Chondrocyte (in vitro differentiated cells): ENCODE measurements at regions not wholly inside any gene's neighbourhood (a gene's known extent, or its start where the extent isn't known, plus 50 kb on each side); places are given as distances from the start of the nearest gene placed in this dataset.
A peak's percentile ranks its signal among the peaks of the same experiment; 100 is the strongest.

Experiments
- DNase-seq: peaks from one replicate; pipeline ENCODE4 v3.0.0; 2021; ENCODE audit warnings: mixed read lengths, low spot score
- H3K27ac Mint-ChIP-seq: one replicate; pipeline ENCODE4 v1.8.0; 2021; ENCODE audit warnings: mild to moderate bottlenecking, moderate library complexity, mixed read lengths; ENCODE audit not compliant: unreplicated experiment
- H3K27me3 Mint-ChIP-seq: 2 replicates; pipeline ENCODE4 v1.8.0; 2021; ENCODE audit warnings: low read depth, mixed read lengths
- H3K36me3 Mint-ChIP-seq: 2 replicates; pipeline ENCODE4 v1.8.0; 2021; ENCODE audit warnings: low read depth, mixed read lengths
- H3K4me1 Mint-ChIP-seq: 2 replicates; pipeline ENCODE4 v1.8.0; 2021; ENCODE audit warnings: low read depth, mild to moderate bottlenecking, mixed read lengths
- H3K4me3 Mint-ChIP-seq: one replicate; pipeline ENCODE4 v1.8.0; 2021; ENCODE audit warnings: mild to moderate bottlenecking, moderate library complexity, mixed read lengths; ENCODE audit not compliant: unreplicated experiment
- H3K9me3 Mint-ChIP-seq: 2 replicates; pipeline ENCODE4 v1.8.0; 2021; ENCODE audit warnings: low read depth, mixed read lengths
- CTCF ChIP-seq: fragments of 200-600 bp; sonication (generic); IDR thresholded peaks from 2 replicates; pipeline ENCODE4 v1.5.0; 2021; ENCODE audit warnings: antibody characterized with exemption, mild to moderate bottlenecking, moderate library complexity

DNA sequence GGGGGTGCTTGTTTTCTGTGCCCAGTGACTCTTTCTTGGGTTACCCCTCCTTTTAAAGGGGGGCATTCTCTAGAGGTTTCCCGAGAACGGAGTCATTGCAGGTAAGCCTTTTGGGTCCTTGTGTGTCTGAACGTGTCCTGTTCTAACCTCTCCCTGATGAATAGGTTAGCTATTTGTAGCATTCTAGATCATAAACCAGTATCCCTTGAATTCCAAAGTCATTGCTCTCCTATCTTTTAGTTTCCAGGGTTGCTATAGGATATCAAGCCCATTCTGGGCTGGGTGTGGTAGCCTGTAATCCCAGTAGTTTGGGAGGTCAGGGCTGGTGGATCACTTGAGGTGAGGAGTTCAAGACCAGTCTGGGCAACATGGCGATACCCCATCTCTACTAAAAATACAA, 65.9 kb upstream of the YWHAQ start:
- Mint-ChIP-seq H3K36me3 (no peaks in the 10 kb centered on the region), H3K4me3 (no peak overlapping the region), H3K27ac (no peak overlapping the region), H3K4me1 (peaks cover 26% of the 10 kb centered on the region), H3K9me3 (no peaks in the 10 kb centered on the region), H3K27me3 (no peaks in the 10 kb centered on the region)
- no peak for TF ChIP-seq CTCF
- DNase-seq, result no peak

- no peaks in the 10 kb centered on the region for H3K27me3 Mint-ChIP-seq
- H3K27ac Mint-ChIP-seq, result no peak overlapping the region
- DNase-seq, result no peak
- H3K4me3 Mint-ChIP-seq, result no peak overlapping the region
- peaks cover 28% of the 10 kb centered on the region for H3K4me1 Mint-ChIP-seq
- TF ChIP-seq CTCF, result no peak
- no peaks in the 10 kb centered on the region for H3K36me3 Mint-ChIP-seq
- no peaks in the 10 kb centered on the region for H3K9me3 Mint-ChIP-seq
These were observed 67.1 kb upstream of the YWHAQ start for GRCh38 chr2:9697909-9698308.

GRCh38 chr2:9699139-9700108, 68.6 kb upstream of the YWHAQ start:
- H3K27me3 Mint-ChIP-seq, result no peaks in the 10 kb centered on the region
- H3K4me3 Mint-ChIP-seq, result no peak overlapping the region
- H3K9me3 Mint-ChIP-seq, result no peaks in the 10 kb centered on the region
- no peaks in the 10 kb centered on the region for H3K36me3 Mint-ChIP-seq
- peak overlapping the region; percentile 58 for H3K27ac Mint-ChIP-seq
- TF ChIP-seq CTCF, result no peak
- DNase-seq, result no peak
- H3K4me1 Mint-ChIP-seq, result peaks cover 29% of the 10 kb centered on the region

DNA sequence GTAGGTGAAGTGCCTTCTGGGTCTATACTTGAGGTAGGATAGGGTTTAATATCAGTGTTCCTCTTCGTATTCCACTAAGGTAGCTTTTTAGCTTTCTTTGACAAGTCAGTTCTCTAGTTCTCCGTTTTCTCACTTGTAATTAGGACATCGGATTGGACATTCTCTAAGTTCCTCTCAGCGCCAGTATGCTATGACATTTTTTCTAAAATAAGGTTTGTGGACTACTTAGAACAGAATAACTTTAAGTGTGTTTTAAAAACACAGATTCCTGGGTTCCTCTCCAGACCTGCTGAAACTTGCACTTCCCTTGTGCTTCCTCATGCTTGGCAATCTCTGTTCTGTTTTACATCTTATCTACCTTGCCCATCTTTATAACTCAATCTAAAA, 69.3 kb upstream of the YWHAQ start:
- Mint-ChIP-seq H3K27me3 (no peaks in the 10 kb centered on the region), H3K36me3 (no peaks in the 10 kb centered on the region), H3K9me3 (no peaks in the 10 kb centered on the region), H3K4me3 (no peak overlapping the region), H3K4me1 (peaks cover 32% of the 10 kb centered on the region), H3K27ac (no peak overlapping the region)
- DNase-seq, result no peak
- TF ChIP-seq CTCF, result no peak

GRCh38 chr2:9702604-9703084, 71.8 kb upstream of the YWHAQ start:
- Mint-ChIP-seq H3K4me1 (peaks cover 32% of the 10 kb centered on the region), H3K4me3 (no peak overlapping the region), H3K27ac (no peak overlapping the region), H3K36me3 (no peaks in the 10 kb centered on the region), H3K27me3 (no peaks in the 10 kb centered on the region), H3K9me3 (no peaks in the 10 kb centered on the region)
- DNase-seq, result no peak
- TF ChIP-seq CTCF, result no peak
